Common myeloid progenitor, CD34-positive (primary cell): ENCODE measurements at regions not wholly inside any gene's neighbourhood (a gene's known extent, or its start where the extent isn't known, plus 50 kb on each side); places are given as distances from the start of the nearest gene placed in this dataset.
"Not testable (repeated sequence)": the region's sequence is repeated elsewhere in the genome, so short reads cannot be mapped to it uniquely, and the experiment has no call there.

Experiments
- CTCF ChIA-PET: fragments of 350-600 bp; sonication (Branson Sonifier 250); formaldehyde crosslinking; loops from one replicate; lab custom pipeline; 2021; ENCODE audit warnings: antibody characterized with exemption; lab: Charles Lee
- POLR2A ChIA-PET: fragments of 350-600 bp; sonication (Branson Sonifier 250); formaldehyde crosslinking; loops from one replicate; lab custom pipeline; 2021; ENCODE audit warnings: antibody characterized with exemption; lab: Charles Lee
- DNase-seq, 3 donors: peaks; one replicate each; pipeline versions ENCODE4 v3.0.0 to v3.0.0-alpha.2; 2013
- H3K27ac ChIP-seq, 2 experiments: 1 replicate in 1 of 2; 2 replicates in 1 of 2; pipeline ENCODE4 v1.7.0; 2013; ENCODE audit warnings: inconsistent platforms in 2 of 2, low read length in 2 of 2, mild to moderate bottlenecking in 2 of 2, low read depth in 1 of 2, moderate library complexity in 1 of 2; ENCODE audit not compliant: severe bottlenecking in 2 of 2, insufficient read depth in 1 of 2, poor library complexity in 1 of 2
- H3K27me3 ChIP-seq, 5 experiments: replicated peaks in 2 of 5; 1 replicate in 3 of 5; 2 replicates in 2 of 5; pipeline versions ENCODE4 v1.6.1 to v1.7.0; 2013; ENCODE audit warnings: low read length in 4 of 5, mild to moderate bottlenecking in 2 of 5, moderate library complexity in 2 of 5, inconsistent platforms in 1 of 5; ENCODE audit not compliant: insufficient read depth in 5 of 5, control insufficient read depth in 4 of 5
- H3K36me3 ChIP-seq, 4 experiments: 1 replicate in 2 of 4; 2 replicates in 2 of 4; pipeline versions ENCODE4 v1.6.1 to v1.7.0; 2013; ENCODE audit warnings: low read length in 3 of 4, control low read depth in 1 of 4, mild to moderate bottlenecking in 1 of 4; ENCODE audit not compliant: control insufficient read depth in 4 of 4, insufficient read depth in 4 of 4
- H3K4me1 ChIP-seq, 4 experiments: 1 replicate in 3 of 4; 2 replicates in 1 of 4; pipeline versions ENCODE4 v1.6.1 to v1.7.1; 2013; ENCODE audit warnings: low read length in 3 of 4, mild to moderate bottlenecking in 3 of 4, control low read depth in 1 of 4, inconsistent platforms in 1 of 4, moderate library complexity in 1 of 4; ENCODE audit not compliant: control insufficient read depth in 4 of 4, insufficient read depth in 4 of 4; ENCODE audit errors: control extremely low read depth in 1 of 4
- H3K4me3 ChIP-seq, 7 experiments: 1 replicate in 4 of 7; 2 replicates in 3 of 7; pipeline versions ENCODE4 v1.5.1 to v1.7.0; 2013; ENCODE audit warnings: mild to moderate bottlenecking in 7 of 7, low read length in 6 of 7, moderate library complexity in 6 of 7, inconsistent platforms in 2 of 7, low read depth in 2 of 7, control low read depth in 1 of 7; ENCODE audit not compliant: insufficient read depth in 4 of 7, control insufficient read depth in 1 of 7; ENCODE audit errors: extremely low read depth in 1 of 7
- H3K9me3 ChIP-seq, 5 experiments: 1 replicate in 4 of 5; 2 replicates in 1 of 5; pipeline versions ENCODE4 v1.6.1 to v1.7.1; 2013; ENCODE audit warnings: low read length in 4 of 5, mild to moderate bottlenecking in 2 of 5, inconsistent platforms in 1 of 5, low read depth in 1 of 5, moderate library complexity in 1 of 5; ENCODE audit not compliant: control insufficient read depth in 4 of 5, insufficient read depth in 2 of 5; ENCODE audit errors: control extremely low read depth in 1 of 5
- WGBS: methylation state at CpG from one replicate; pipeline ENCODE4 v1.1.5; 2013; ENCODE audit not compliant: insufficient coverage; 5-methylcytosine and 5-hydroxymethylcytosine counted together

GRCh38 chr4:81673961-81674360, 202.3 kb upstream of the RASGEF1B start:
- DNase-seq: no peak
- ChIA-PET POLR2A (no interaction called here), CTCF (no interaction called here)
- no peaks in the 10 kb centered on the region for H3K36me3 ChIP-seq
- H3K4me3 ChIP-seq: no peak overlapping the region
- WGBS: 67% methylated on average over 3 of the region's 4 CpGs
- no peaks in the 10 kb centered on the region for H3K4me1 ChIP-seq
- no peaks in the 10 kb centered on the region for H3K9me3 ChIP-seq
- no peaks in the 10 kb centered on the region for H3K27me3 ChIP-seq
- no peak overlapping the region for H3K27ac ChIP-seq

GRCh38 chr4:81668328-81668727, 196.6 kb upstream of the RASGEF1B start:
- DNase-seq, H3K4me1 ChIP-seq, H3K27me3 ChIP-seq, H3K27ac ChIP-seq, CTCF ChIA-PET, POLR2A ChIA-PET, H3K36me3 ChIP-seq, H3K9me3 ChIP-seq, H3K4me3 ChIP-seq: not testable (repeated sequence)
- WGBS: 97% methylated on average over 5 of the region's 7 CpGs

GRCh38 chr4:81667539-81667938, 195.8 kb upstream of the RASGEF1B start:
- POLR2A ChIA-PET: no interaction called here
- Histone ChIP-seq H3K4me3 (no peak overlapping the region), H3K27me3 (no peaks in the 10 kb centered on the region), H3K36me3 (no peaks in the 10 kb centered on the region), H3K27ac (no peak overlapping the region), H3K9me3 (no peaks in the 10 kb centered on the region), H3K4me1 (no peaks in the 10 kb centered on the region)
- CTCF ChIA-PET: interaction anchor here (0.6 to 1.3 kb wide), 2 partner anchors 91 to 200 kb away, joined by 3 read pairs; no protein-coding TSS in a partner anchor
- 100% methylated on average over 1 of the region's 2 CpGs for WGBS
- DNase-seq: no peak

GRCh38 chr4:81666491-81666890, 194.8 kb upstream of the RASGEF1B start:
- Histone ChIP-seq H3K27ac (no peak overlapping the region), H3K27me3 (no peaks in the 10 kb centered on the region), H3K9me3 (no peaks in the 10 kb centered on the region), H3K4me1 (no peaks in the 10 kb centered on the region), H3K36me3 (no peaks in the 10 kb centered on the region), H3K4me3 (no peak overlapping the region)
- DNase-seq: no peak
- POLR2A ChIA-PET: no interaction called here
- CTCF ChIA-PET: interaction anchor here (1.1 to 1.3 kb wide), 2 partner anchors 14 to 199 kb away, joined by 3 read pairs; no protein-coding TSS in a partner anchor

GRCh38 chr4:81665649-81666048, 193.9 kb upstream of the RASGEF1B start:
- 86% methylated on average over 1 of the region's 1 CpG for WGBS
- Histone ChIP-seq H3K27ac (no peak overlapping the region), H3K4me3 (no peak overlapping the region), H3K9me3 (no peaks in the 10 kb centered on the region), H3K4me1 (no peaks in the 10 kb centered on the region), H3K27me3 (no peaks in the 10 kb centered on the region), H3K36me3 (no peaks in the 10 kb centered on the region)
- ChIA-PET POLR2A (interaction anchor here (1.2 kb wide), 1 partner anchor 200 kb away, joined by 3 read pairs; no protein-coding TSS in a partner anchor), CTCF (interaction anchor here (1.1 kb wide), 1 partner anchor 13 kb away, joined by 3 read pairs; no protein-coding TSS in a partner anchor)
- no peak for DNase-seq

GRCh38 chr4:81665045-81665444, 193.3 kb upstream of the RASGEF1B start:
- Histone ChIP-seq H3K4me1 (no peaks in the 10 kb centered on the region), H3K36me3 (no peaks in the 10 kb centered on the region), H3K27me3 (no peaks in the 10 kb centered on the region), H3K27ac (no peak overlapping the region), H3K4me3 (no peak overlapping the region), H3K9me3 (no peaks in the 10 kb centered on the region)
- CTCF ChIA-PET: interaction anchor here (1.1 kb wide), 1 partner anchor 12 kb away, joined by 3 read pairs; no protein-coding TSS in a partner anchor
- no peak for DNase-seq
- POLR2A ChIA-PET: interaction anchor here (1.2 kb wide), 1 partner anchor 200 kb away, joined by 3 read pairs; no protein-coding TSS in a partner anchor

GRCh38 chr4:81664079-81664478, 192.4 kb upstream of the RASGEF1B start:
- H3K9me3 ChIP-seq: no peaks in the 10 kb centered on the region
- H3K27me3 ChIP-seq: no peaks in the 10 kb centered on the region
- CTCF ChIA-PET: no interaction called here
- H3K4me3 ChIP-seq: no peak overlapping the region
- H3K27ac ChIP-seq: no peak overlapping the region
- WGBS: 100% methylated on average over 1 of the region's 4 CpGs
- H3K4me1 ChIP-seq: no peaks in the 10 kb centered on the region
- POLR2A ChIA-PET: no interaction called here
- no peaks in the 10 kb centered on the region for H3K36me3 ChIP-seq
- DNase-seq: no peak
